GM21737 (cell line): ENCODE measurements at regions not wholly inside any gene's neighbourhood (a gene's known extent, or its start where the extent isn't known, plus 50 kb on each side); places are given as distances from the start of the nearest gene placed in this dataset.

Experiments used
- ATAC-seq: cut with Tn5 transposase; IDR thresholded peaks from one replicate; pipeline ENCODE4 v1.9.1; 2021; ENCODE audit warnings: mild to moderate bottlenecking, moderate library complexity; ENCODE audit not compliant: unreplicated experiment

GRCh38 chr6:108734271-108734922, 113.8 kb upstream of the ARMC2 start:
- no peak for ATAC-seq

GRCh38 chr6:108735310-108736001, 112.8 kb upstream of the ARMC2 start:
- no peak for ATAC-seq

DNA sequence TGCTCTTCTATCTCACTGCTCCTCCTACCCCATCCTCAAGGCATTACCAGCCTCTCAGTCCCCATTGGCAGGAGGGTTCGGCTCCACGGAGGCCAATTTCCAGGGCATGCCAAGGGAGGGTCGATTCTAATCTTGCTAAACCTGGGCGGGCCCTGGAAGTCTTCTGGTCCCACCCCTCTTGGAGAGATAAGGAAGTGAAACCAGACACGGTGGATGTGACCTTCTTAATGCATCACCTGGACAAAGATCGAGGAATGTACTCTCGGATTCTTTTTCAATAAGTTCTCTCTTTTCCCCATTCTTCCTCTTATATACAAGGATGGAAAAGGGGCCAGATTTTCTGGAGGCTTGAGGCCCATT, 112.2 kb upstream of the ARMC2 start:
- ATAC-seq, result no peak

GRCh38 chr6:108736832-108737231, 111.4 kb upstream of the ARMC2 start:
- no peak for ATAC-seq

DNA sequence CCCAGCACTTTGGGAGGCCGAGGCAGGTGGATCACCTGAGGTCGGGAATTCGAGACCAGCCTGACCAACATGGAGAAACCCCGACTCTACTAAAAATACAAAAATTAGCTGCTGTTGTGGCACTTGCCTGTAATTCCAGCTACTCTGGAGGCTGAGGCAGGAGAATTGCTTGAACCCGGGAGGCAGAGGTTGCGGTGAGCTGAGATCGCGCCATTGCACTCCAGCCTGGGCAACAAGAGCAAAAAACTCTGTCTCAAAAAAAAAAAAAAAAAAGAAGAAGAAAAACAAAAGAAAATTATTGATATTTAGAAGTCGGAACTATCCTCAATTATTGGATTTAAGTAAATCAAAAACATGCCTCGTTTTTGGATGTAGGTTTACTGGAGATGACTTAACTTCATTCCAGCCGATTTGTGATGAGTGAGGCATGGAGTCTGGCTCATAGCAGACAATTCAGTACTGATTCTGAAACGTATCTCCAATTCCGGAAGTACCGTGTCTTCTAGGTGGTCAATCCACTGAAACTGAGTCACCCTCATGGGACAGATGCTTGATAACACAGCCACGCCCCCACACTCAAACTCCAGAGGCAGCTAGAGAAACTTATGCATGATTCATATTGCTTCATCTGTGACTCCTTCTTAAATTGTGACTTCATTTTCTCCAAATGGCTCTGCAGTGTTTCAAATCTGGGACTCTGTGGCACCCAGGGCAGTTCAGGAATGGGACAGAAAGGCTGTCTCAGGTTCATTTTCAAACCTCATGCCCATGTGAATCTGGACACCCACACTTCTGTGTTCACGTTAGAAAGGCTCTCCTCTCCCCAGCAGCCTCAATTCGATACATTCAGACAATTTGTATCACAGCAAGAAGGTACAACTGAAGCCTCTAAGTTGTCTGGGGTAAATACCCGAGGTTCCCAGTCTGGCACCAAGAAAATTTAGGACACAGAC, 110.4 kb upstream of the ARMC2 start:
- no peak for ATAC-seq

- ATAC-seq, result no peak
These were observed 109.4 kb upstream of the ARMC2 start for GRCh38 chr6:108738684-108739416.

GRCh38 chr6:108739496-108740330, 108.5 kb upstream of the ARMC2 start:
- ATAC-seq, result no peak

- ATAC-seq, result no peak
These were observed 106.8 kb upstream of the ARMC2 start for GRCh38 chr6:108741331-108741989.

- ATAC-seq, result no peak
These were observed 106.2 kb upstream of the ARMC2 start for GRCh38 chr6:108742041-108742440.

DNA sequence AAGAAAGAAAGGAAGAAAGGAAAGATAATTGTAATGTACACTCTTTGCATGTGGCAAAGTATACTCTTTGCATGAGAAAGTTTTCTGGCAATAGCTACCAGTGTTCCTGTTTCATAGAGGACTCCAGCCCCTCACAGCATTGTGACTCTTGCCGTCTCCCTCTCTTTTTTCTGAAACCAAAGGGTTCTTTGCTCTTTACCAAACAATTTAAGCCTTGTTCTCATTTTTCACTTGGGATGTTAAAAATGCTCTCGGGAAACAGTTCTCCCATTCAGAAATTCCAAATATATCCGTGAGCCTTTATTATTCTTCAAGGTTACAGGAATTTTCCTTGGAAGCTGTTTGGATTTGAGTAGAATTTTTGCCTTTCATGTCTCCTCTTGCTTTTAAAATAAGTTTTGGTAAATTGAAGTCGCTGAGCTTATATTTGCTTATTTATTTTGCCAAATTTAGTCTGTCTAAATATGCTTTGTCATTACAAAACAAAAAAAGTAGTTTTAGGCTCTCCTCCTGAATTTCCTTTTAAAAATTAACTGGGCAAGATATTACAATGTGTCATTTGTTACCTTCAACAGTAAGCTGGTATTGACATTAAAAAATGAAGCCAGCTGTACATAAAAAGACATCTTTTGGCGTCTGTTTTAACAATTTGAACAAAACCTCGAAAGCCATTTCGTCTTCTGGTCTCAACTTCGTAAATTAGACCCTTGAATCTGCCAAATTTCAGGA, 103.8 kb upstream of the ARMC2 start:
- ATAC-seq, result no peak

- no peak for ATAC-seq
These were observed 103.2 kb upstream of the ARMC2 start for GRCh38 chr6:108744996-108745395.

DNA sequence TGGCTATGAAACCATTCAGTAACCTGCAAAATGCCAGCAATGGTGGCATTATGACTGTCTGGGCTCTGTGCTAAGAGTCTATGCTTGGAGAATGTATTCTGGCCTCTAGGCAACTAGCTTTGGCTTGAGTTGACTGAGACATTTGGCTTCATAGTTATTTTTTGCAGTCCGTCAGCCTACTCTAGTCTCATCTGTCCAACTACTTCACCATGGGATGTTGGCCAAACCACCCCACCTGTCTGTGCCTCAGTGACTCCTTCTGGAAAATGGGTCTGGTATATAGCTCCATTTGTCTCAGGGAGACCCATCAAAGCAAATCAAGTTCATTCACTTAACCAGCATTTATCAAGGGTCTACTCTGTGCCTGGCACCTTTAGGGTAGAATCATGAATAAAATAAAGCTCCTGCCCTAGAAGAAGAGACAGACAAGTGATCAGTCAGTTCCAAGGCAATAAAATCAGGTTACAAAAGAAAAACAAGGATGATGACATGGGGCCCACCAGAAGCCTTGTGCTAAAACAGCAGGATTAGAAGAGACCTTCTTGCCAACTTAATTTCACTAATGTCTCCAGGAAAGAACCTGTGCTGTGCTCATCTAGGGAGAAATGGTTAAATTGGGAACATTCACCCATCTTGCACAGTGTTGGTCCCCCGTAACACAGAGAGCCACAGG, 102.4 kb upstream of the ARMC2 start:
- ATAC-seq, result no peak

GRCh38 chr6:108746366-108746765, 101.9 kb upstream of the ARMC2 start:
- ATAC-seq, result no peak

- no peak for ATAC-seq
These were observed 101.2 kb upstream of the ARMC2 start for GRCh38 chr6:108746836-108747575.

DNA sequence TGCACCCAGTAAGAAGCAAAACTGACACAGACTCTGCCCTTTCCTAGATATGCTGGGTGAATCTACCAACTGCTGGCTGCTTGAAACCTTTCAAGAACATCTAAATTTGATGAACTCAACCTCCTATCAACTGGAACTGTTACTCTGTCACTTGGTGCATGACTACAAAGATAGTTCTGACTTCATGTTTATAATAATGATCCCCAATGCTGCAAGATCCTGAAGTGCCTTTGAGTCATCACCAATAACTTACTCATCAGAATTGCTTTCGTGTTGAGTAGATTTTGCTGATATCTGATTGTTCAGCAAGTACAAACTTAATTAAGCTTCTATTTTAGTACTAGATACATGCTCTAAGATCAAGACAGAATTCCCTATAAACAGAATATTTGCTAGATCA, 100.2 kb upstream of the ARMC2 start:
- no peak for ATAC-seq

- no peak for ATAC-seq
These were observed 99.3 kb upstream of the ARMC2 start for GRCh38 chr6:108748959-108749358.

GRCh38 chr6:108750801-108751200, 97.4 kb upstream of the ARMC2 start:
- no peak for ATAC-seq

DNA sequence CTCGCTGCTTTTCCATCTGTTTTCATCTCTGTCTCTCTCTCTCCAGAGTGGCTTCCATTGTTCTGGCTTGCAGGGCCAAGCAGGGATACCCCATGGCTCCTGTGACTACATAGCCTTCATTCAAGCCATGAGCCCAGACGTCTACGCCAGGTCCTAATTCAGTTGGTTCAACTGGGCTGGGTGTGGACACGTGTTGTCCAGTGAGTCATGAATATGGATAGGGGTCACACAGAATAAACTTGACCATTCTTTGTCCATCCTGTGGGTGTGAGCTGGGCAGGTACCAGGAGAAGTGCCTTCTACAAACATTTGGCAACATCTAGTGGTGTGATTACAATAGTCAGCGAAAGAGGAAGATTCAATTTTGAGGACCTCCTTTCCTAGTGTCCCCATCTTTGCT, 96.9 kb upstream of the ARMC2 start:
- ATAC-seq, result no peak
